ENCODE measurements at regions not wholly inside any gene's neighbourhood (a gene's known extent, or its start where the extent isn't known, plus 50 kb on each side); places are given as distances from the start of the nearest gene placed in this dataset.

DNA sequence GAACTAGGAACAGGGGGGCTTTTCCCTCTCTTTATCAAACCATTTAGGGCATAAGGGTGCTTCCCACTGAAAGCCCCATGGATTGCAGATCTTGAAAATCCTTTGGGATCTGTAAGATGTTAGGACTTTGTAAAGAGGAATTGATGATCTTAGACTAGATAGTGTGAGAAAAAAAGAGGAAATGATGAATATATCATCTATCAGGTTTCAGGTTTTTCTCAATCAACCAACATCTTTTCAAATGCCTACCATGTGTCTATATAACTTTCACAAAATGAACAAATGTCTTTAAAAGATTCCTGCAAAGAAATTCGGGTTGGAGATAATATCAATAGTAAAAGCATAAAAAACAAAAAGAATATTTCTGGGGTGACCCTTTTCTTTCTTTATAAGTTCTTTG is 50.1 kb downstream of the KCNC4 start:
- Histone ChIP-seq H3K9me3 (no peaks in the 10 kb centered on the region), H3K27ac (no peak overlapping the region), H3K4me1 (no peaks in the 10 kb centered on the region), H3K4me3 (no peak overlapping the region), H3K4me2 (no peak overlapping the region)
- 0% methylated on average over 1 of the region's 1 CpG for WGBS (ENCODE audit: missing lambda C conversion rate)
- no peak for FAIRE-seq
- no peak for TF ChIP-seq HEYL (CRISPR knock-in tag; IDR thresholded peaks at IDR 0.05)
- TF ChIP-seq RFX5 (IDR thresholded peaks at IDR 0.05): no peak
- no peak for TF ChIP-seq ZC3H11A (IDR thresholded peaks at IDR 0.05)
- no peak for TF ChIP-seq TFCP2L1 (CRISPR knock-in tag; IDR thresholded peaks at IDR 0.05)
- TF ChIP-seq PHF8 (IDR thresholded peaks at IDR 0.05; ENCODE audit: borderline replicate concordance, low read depth): no peak
- no peak for TF ChIP-seq TP53 (CRISPR knock-in tag; IDR thresholded peaks at IDR 0.05)
- TF ChIP-seq NFE2L2 (conservative IDR thresholded peaks at IDR 0.05; ENCODE audit: low read length): no peak
- no peak for TF ChIP-seq RAD21 (conservative IDR thresholded peaks at IDR 0.05 in 1 of 2, IDR thresholded peaks at IDR 0.05 in 1 of 2)
- TF ChIP-seq ZFP36 (IDR thresholded peaks at IDR 0.05; ENCODE audit: borderline replicate concordance, partially characterized antibody): no peak
- ATAC-seq: no peak
- no peak for DNase-seq (ENCODE audit: low read depth in 1 of 2, low spot score in 1 of 2)
- ChIA-PET POLR2A (no interaction called here), CTCF (interaction anchor here (1.0 kb wide), 1 partner anchor 52 kb away, joined by 3 read pairs; no protein-coding TSS in a partner anchor)

DNA sequence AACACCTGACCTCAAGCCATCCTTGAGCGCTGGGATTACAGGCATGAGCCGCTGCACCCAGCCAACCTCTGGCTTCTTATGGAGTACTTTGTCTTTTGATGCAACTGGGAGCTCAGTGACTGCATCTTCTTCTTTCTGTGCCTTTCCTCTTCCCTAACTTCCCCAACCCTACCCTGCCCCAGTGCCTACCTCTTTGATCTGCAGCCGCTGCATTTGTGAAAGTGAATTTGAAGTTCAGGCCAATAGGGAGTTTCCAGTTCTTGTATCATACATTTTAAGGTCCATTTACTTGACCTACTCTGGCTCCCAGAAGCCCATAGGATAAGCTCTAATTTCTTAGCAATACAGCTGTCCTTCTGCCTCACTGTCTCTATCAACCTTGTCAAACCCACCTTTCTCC is 52.2 kb downstream of the KCNC4 start:
- POLR2A ChIA-PET: no interaction called here
- Histone ChIP-seq H3K9me3 (no peaks in the 10 kb centered on the region), H3K4me1 (no peaks in the 10 kb centered on the region), H3K4me3 (no peak overlapping the region), H3K4me2 (no peak overlapping the region), H3K27ac (no peak overlapping the region)
- CTCF ChIA-PET: no interaction called here
- 91% methylated on average over 3 of the region's 3 CpGs for WGBS (ENCODE audit: missing lambda C conversion rate)
- FAIRE-seq (no peak), ATAC-seq (no peak), DNase-seq (ENCODE audit: low read depth in 1 of 2, low spot score in 1 of 2) (no peak)
- TF ChIP-seq ZSCAN20 (CRISPR knock-in tag; IDR thresholded peaks at IDR 0.05) (no peak), MYC (IDR thresholded peaks at IDR 0.05; ENCODE audit: borderline replicate concordance, low read length) (no peak), EHMT2 (IDR thresholded peaks at IDR 0.05; ENCODE audit: low read depth) (no peak), ZC3H11A (IDR thresholded peaks at IDR 0.05) (no peak), HOXA7 (CRISPR knock-in tag; IDR thresholded peaks at IDR 0.05) (no peak)
- TF ChIP-seq, protein P1, sequence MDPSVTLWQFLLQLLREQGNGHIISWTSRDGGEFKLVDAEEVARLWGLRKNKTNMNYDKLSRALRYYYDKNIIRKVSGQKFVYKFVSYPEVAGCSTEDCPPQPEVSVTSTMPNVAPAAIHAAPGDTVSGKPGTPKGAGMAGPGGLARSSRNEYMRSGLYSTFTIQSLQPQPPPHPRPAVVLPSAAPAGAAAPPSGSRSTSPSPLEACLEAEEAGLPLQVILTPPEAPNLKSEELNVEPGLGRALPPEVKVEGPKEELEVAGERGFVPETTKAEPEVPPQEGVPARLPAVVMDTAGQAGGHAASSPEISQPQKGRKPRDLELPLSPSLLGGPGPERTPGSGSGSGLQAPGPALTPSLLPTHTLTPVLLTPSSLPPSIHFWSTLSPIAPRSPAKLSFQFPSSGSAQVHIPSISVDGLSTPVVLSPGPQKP (IDR thresholded peaks at IDR 0.05; ENCODE audit: low read depth, low read length): no peak
- TF ChIP-seq, protein P2, sequence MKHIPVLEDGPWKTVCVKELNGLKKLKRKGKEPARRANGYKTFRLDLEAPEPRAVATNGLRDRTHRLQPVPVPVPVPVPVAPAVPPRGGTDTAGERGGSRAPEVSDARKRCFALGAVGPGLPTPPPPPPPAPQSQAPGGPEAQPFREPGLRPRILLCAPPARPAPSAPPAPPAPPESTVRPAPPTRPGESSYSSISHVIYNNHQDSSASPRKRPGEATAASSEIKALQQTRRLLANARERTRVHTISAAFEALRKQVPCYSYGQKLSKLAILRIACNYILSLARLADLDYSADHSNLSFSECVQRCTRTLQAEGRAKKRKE (CRISPR knock-in tag; IDR thresholded peaks at IDR 0.05; ENCODE audit: low read depth): no peak

DNA sequence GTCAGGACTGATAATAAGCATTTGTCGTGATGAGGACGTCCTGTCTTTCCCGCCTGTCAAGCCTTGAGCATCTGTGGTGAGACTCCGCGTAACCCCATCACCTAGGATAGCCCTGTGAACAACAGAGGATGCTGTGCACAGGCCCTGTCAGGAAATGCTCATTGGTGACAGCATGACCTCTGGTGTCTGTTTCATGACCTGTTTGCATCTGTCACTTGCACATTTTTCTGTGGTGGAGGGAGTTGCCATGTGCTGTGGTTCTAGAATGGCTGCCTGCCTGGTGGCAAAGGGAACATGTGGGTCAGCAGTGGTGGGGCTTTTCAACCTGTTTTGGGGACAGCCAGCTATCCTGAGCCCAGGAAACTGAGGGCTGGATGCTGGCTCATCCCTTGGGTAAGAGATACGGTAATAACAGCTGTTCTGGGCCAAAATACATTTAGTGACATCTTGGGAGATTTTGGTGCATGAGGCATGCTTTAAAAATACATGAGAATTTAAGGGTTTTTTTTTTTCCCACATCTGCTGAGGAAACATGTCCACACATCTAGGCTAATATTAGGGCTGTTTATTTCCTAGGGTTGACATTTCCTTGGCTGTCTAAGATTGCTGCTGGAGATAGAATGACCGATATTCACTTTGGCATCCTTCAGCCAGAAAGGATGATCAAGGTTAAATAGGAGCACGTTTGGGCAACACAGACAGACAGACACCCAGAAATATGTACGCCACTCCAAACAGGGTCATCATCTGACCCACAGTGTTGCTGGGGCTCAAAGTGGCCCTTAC is 52.9 kb downstream of the KCNC4 start:
- ATAC-seq (no peak), FAIRE-seq (no peak), DNase-seq (ENCODE audit: low read depth in 1 of 2, low spot score in 1 of 2) (no peak)
- Histone ChIP-seq H3K4me3 (no peak overlapping the region), H3K4me1 (no peaks in the 10 kb centered on the region), H3K27ac (no peak overlapping the region), H3K4me2 (no peak overlapping the region), H3K9me3 (no peaks in the 10 kb centered on the region)
- WGBS (ENCODE audit: missing lambda C conversion rate): 65% methylated on average over 9 of the region's 9 CpGs
- no peak for TF ChIP-seq TFCP2L1 (CRISPR knock-in tag; IDR thresholded peaks at IDR 0.05)
- TF ChIP-seq PHF8 (IDR thresholded peaks at IDR 0.05; ENCODE audit: borderline replicate concordance, low read depth): no peak
- no peak for TF ChIP-seq HOXB13 (CRISPR knock-in tag; IDR thresholded peaks at IDR 0.05; ENCODE audit: low read depth)
- no peak for TF ChIP-seq POLR2A (IDR thresholded peaks at IDR 0.05; ENCODE audit: low read length)
- no peak for TF ChIP-seq CHD2 (IDR thresholded peaks at IDR 0.05; ENCODE audit: low read length, partially characterized antibody)
- TF ChIP-seq MAFK (IDR thresholded peaks at IDR 0.05; ENCODE audit: partially characterized antibody): no peak
- TF ChIP-seq, protein P2 (CRISPR knock-in tag; IDR thresholded peaks at IDR 0.05; ENCODE audit: low read depth): no peak
- TF ChIP-seq JUNB (IDR thresholded peaks at IDR 0.05): no peak
- TF ChIP-seq NFE2L2 (conservative IDR thresholded peaks at IDR 0.05; ENCODE audit: low read length): no peak
- TF ChIP-seq ZSCAN20 (CRISPR knock-in tag; IDR thresholded peaks at IDR 0.05): no peak
- no peak for TF ChIP-seq KDM5A (IDR thresholded peaks at IDR 0.05)
- no peak for TF ChIP-seq HEYL (CRISPR knock-in tag; IDR thresholded peaks at IDR 0.05)
- TF ChIP-seq NR3C1 (IDR thresholded peaks at IDR 0.05): no peak
- TF ChIP-seq, protein P3, sequence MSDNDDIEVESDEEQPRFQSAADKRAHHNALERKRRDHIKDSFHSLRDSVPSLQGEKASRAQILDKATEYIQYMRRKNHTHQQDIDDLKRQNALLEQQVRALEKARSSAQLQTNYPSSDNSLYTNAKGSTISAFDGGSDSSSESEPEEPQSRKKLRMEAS (IDR thresholded peaks at IDR 0.05): no peak
- TF ChIP-seq TP53 (CRISPR knock-in tag; IDR thresholded peaks at IDR 0.05): no peak
- TF ChIP-seq BHLHE40 (IDR thresholded peaks at IDR 0.05; ENCODE audit: low read depth, low read length): no peak
- no peak for TF ChIP-seq POLR2AphosphoS2 (conservative IDR thresholded peaks at IDR 0.05; ENCODE audit: low read length)
- TF ChIP-seq, protein P4, sequence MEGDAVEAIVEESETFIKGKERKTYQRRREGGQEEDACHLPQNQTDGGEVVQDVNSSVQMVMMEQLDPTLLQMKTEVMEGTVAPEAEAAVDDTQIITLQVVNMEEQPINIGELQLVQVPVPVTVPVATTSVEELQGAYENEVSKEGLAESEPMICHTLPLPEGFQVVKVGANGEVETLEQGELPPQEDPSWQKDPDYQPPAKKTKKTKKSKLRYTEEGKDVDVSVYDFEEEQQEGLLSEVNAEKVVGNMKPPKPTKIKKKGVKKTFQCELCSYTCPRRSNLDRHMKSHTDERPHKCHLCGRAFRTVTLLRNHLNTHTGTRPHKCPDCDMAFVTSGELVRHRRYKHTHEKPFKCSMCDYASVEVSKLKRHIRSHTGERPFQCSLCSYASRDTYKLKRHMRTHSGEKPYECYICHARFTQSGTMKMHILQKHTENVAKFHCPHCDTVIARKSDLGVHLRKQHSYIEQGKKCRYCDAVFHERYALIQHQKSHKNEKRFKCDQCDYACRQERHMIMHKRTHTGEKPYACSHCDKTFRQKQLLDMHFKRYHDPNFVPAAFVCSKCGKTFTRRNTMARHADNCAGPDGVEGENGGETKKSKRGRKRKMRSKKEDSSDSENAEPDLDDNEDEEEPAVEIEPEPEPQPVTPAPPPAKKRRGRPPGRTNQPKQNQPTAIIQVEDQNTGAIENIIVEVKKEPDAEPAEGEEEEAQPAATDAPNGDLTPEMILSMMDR (IDR thresholded peaks at IDR 0.05): no peak
- no peak for TF ChIP-seq CEBPB (IDR thresholded peaks at IDR 0.05)
- ChIA-PET POLR2A (no interaction called here), CTCF (interaction anchor here (0.6 to 2.1 kb wide), 2 partner anchors 50 to 133 kb away, joined by 4 to 6 read pairs; no protein-coding TSS in a partner anchor)

Data from A549 (cell line).